ENCODE measurements at regions not wholly inside any gene's neighbourhood (a gene's known extent, or its start where the extent isn't known, plus 50 kb on each side); places are given as distances from the start of the nearest gene placed in this dataset.

DNA sequence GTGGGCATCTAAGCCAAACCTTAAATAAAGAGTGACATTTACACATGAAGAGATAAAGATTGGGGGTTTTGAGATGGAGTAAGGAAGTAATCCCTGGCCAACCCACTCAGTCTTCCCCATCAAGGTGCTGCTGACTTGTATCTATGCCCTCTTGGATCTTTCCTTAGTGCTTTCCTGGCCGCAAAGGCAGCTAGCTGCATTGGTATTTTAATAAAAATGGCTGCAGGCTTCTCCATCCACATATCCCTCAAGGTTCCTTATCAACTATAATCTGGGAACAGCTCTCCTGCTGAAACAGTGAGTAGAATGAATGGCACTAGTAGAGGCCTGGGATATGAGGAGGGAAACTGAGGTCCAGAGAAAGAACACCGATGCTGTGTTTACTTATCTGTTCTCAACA, 122.2 kb upstream of the ANKRD28 start:
- TF ChIP-seq, protein P1, sequence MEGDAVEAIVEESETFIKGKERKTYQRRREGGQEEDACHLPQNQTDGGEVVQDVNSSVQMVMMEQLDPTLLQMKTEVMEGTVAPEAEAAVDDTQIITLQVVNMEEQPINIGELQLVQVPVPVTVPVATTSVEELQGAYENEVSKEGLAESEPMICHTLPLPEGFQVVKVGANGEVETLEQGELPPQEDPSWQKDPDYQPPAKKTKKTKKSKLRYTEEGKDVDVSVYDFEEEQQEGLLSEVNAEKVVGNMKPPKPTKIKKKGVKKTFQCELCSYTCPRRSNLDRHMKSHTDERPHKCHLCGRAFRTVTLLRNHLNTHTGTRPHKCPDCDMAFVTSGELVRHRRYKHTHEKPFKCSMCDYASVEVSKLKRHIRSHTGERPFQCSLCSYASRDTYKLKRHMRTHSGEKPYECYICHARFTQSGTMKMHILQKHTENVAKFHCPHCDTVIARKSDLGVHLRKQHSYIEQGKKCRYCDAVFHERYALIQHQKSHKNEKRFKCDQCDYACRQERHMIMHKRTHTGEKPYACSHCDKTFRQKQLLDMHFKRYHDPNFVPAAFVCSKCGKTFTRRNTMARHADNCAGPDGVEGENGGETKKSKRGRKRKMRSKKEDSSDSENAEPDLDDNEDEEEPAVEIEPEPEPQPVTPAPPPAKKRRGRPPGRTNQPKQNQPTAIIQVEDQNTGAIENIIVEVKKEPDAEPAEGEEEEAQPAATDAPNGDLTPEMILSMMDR (IDR thresholded peaks at IDR 0.05) = no peak
- TF ChIP-seq ZFX (IDR thresholded peaks at IDR 0.05; ENCODE audit: borderline replicate concordance) = no peak

Data from 22Rv1 (cell line).